Caco-2 (cell line): ENCODE measurements at regions not wholly inside any gene's neighbourhood (a gene's known extent, or its start where the extent isn't known, plus 50 kb on each side); places are given as distances from the start of the nearest gene placed in this dataset.
"Not testable (repeated sequence)": the region's sequence is repeated elsewhere in the genome, so short reads cannot be mapped to it uniquely, and the experiment has no call there.

Experiments
- BruUV-seq: library from RNA; stranded (reverse); fragments of 400-500 nt; replicated peaks from 2 replicates; lab custom pipeline; 2021; lab: Mats Ljungman, UMichigan
- CTCF ChIA-PET: fragments of 300-600 bp; sonication (Branson Sonifier 250); formaldehyde crosslinking; loops from one replicate; lab custom pipeline; 2022; ENCODE audit warnings: antibody characterized with exemption; lab: Charles Lee
- POLR2A ChIA-PET: fragments of 300-600 bp; sonication (Branson Sonifier 250); formaldehyde crosslinking; loops from one replicate; lab custom pipeline; 2022; ENCODE audit warnings: antibody characterized with exemption; lab: Charles Lee
- DNase-seq, 2 experiments: peaks; one replicate each; pipeline versions ENCODE4 v3.0.0 to v3.0.0-alpha.2; 2020 to 2022
- H3K27me3 ChIP-seq: replicated peaks from 2 replicates; pipeline ENCODE4 v1.6.0; 2011; ENCODE audit warnings: low read length; ENCODE audit not compliant: control insufficient read depth, insufficient read depth
- H3K36me3 ChIP-seq: 2 replicates; pipeline ENCODE4 v1.5.1; 2011; ENCODE audit warnings: low read length; ENCODE audit not compliant: control insufficient read depth, insufficient read depth
- H3K4me1 ChIP-seq: fragments of 250-450 bp; sonication (Bioruptor Pico); 2 replicates; pipeline ENCODE4 v1.5.1; 2020; ENCODE audit warnings: mild to moderate bottlenecking
- H3K4me3 ChIP-seq: 2 replicates; pipeline ENCODE4 v1.5.1; 2011; ENCODE audit warnings: low read depth, mild to moderate bottlenecking, control low read depth, low read length
- H3K9me3 ChIP-seq: fragments of 250-450 bp; sonication (Bioruptor Pico); 2 replicates; pipeline ENCODE4 v1.5.1; 2020; ENCODE audit warnings: mild to moderate bottlenecking, moderate library complexity
- H3K27ac Mint-ChIP-seq: one replicate; pipeline ENCODE4 v1.8.0; 2022; ENCODE audit warnings: mixed read lengths; ENCODE audit not compliant: unreplicated experiment
- H3K27me3 Mint-ChIP-seq: one replicate; pipeline ENCODE4 v1.8.0; 2022; ENCODE audit warnings: mixed read lengths; ENCODE audit not compliant: insufficient read depth, unreplicated experiment
- H3K36me3 Mint-ChIP-seq: one replicate; pipeline ENCODE4 v1.8.0; 2022; ENCODE audit warnings: mild to moderate bottlenecking, mixed read lengths; ENCODE audit not compliant: insufficient read depth, unreplicated experiment
- H3K4me1 Mint-ChIP-seq: one replicate; pipeline ENCODE4 v1.8.0; 2022; ENCODE audit warnings: low read depth, mixed read lengths; ENCODE audit not compliant: unreplicated experiment
- H3K4me3 Mint-ChIP-seq: one replicate; pipeline ENCODE4 v1.8.0; 2022; ENCODE audit warnings: mild to moderate bottlenecking, moderate library complexity, mixed read lengths; ENCODE audit not compliant: unreplicated experiment
- H3K9me3 Mint-ChIP-seq: one replicate; pipeline ENCODE4 v1.8.0; 2022; ENCODE audit warnings: mixed read lengths; ENCODE audit not compliant: unreplicated experiment
- CTCF ChIP-seq, 2 experiments: fragments of 200-600 bp in 1 of 2; IDR thresholded peaks; 1 replicate in 1 of 2; 2 replicates in 1 of 2; pipeline versions ENCODE4 v1.5.1 to v1.8.0; 2011 to 2022; ENCODE audit warnings: antibody characterized with exemption in 1 of 2, control low read depth in 1 of 2, inconsistent platforms in 1 of 2, low read depth in 1 of 2, low read length in 1 of 2, mild to moderate bottlenecking in 1 of 2, moderate library complexity in 1 of 2; ENCODE audit not compliant: insufficient read depth in 1 of 2, severe bottlenecking in 1 of 2, unreplicated experiment in 1 of 2
- intact Hi-C: fragments of 100-400 bp; cut with micrococcal nuclease; formaldehyde crosslinking; loops from one replicate; pipeline ENCODE4 v1.10.0; 2022; ENCODE audit not compliant: unreplicated experiment

DNA sequence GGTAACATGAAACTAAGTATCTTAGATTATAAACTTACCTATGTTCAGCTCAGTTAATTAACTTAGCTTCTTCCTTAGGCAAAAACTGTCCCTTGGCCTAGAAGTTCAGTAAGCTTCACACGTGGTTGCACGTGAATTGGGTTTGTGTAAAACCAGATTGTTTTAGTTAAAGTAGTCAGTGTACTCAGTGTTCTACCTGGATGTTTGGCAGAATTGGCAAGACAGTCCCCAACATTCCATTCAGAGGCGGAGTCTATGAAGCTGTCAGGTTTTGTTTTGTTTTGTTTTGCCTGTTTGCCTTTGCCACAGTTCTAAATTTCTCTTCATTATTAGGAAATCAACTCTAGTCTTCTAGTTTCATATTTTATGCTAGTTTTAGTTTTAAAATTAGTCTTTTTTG lies 105.3 kb upstream of the ZEB2 start:
- no peak for DNase-seq
- POLR2A ChIA-PET = no interaction called here
- CTCF ChIA-PET = no interaction called here
- Histone ChIP-seq H3K36me3 (no peaks in the 10 kb centered on the region), H3K9me3 (no peaks in the 10 kb centered on the region), H3K4me1 (no peaks in the 10 kb centered on the region), H3K27me3 (no peaks in the 10 kb centered on the region), H3K4me3 (no peak overlapping the region)
- no peak overlapping the region for H3K27ac Mint-ChIP-seq
- no peaks in the 10 kb centered on the region for H3K4me1 Mint-ChIP-seq
- no peaks in the 10 kb centered on the region for H3K36me3 Mint-ChIP-seq
- no TSS peak for BruUV-seq
- H3K27me3 Mint-ChIP-seq = peaks cover 2% of the 10 kb centered on the region
- H3K9me3 Mint-ChIP-seq = no peaks in the 10 kb centered on the region
- intact Hi-C loops = no loop called here
- TF ChIP-seq CTCF (IDR thresholded peaks at IDR 0.05; ENCODE audit: insufficient read depth in 1 of 2, low read depth in 1 of 2, low read length in 1 of 2, severe bottlenecking in 1 of 2, unreplicated experiment in 1 of 2) = no peak
- H3K4me3 Mint-ChIP-seq = no peak overlapping the region

DNA sequence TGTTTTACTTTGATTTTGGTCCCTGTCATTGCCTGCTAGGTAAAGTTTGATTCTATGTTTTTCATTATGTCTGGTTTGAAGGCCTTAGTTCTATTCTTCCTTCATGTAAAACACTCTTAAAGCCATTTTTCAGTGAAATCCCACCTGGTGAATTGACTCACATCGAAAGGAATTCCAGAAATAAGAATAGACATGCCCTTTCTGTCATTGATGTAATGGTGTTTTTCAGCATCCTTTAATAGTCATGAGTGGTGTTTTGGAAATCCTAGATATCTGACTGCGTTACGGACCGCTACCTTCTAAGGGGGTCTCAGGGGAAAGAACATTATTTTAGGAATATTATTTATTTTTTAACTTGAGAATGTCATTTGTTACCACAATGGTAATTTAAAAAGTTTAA lies 104.5 kb upstream of the ZEB2 start:
- Histone ChIP-seq H3K36me3 (no peaks in the 10 kb centered on the region), H3K4me1 (no peaks in the 10 kb centered on the region), H3K27me3 (no peaks in the 10 kb centered on the region), H3K9me3 (no peaks in the 10 kb centered on the region), H3K4me3 (no peak overlapping the region)
- no peak for TF ChIP-seq CTCF (IDR thresholded peaks at IDR 0.05; ENCODE audit: insufficient read depth in 1 of 2, low read depth in 1 of 2, low read length in 1 of 2, severe bottlenecking in 1 of 2, unreplicated experiment in 1 of 2)
- Mint-ChIP-seq H3K9me3 (no peaks in the 10 kb centered on the region), H3K4me1 (no peaks in the 10 kb centered on the region), H3K27me3 (peaks cover 2% of the 10 kb centered on the region), H3K36me3 (no peaks in the 10 kb centered on the region), H3K27ac (no peak overlapping the region), H3K4me3 (no peak overlapping the region)
- POLR2A ChIA-PET = no interaction called here
- intact Hi-C loops = no loop called here
- no peak for DNase-seq
- no TSS peak for BruUV-seq
- CTCF ChIA-PET = no interaction called here

DNA sequence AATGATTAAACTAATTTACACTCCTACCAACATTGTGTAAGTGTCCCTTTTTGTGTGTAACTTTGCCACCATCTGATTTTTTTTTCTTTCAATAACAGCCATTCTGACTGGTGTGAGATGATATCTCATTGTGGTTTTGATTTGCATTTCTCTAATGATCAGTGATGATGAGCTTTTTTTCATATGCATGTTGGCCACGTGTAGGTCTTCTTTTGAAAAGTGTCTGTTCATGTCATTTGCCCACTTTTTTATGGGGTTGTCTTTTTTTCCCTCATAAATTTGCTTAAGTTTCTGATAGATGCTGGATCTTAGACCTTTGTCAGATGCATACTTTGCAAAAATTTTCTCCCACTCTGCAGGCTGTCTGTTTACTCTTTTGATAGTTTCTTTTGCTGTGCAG lies 102.5 kb upstream of the ZEB2 start:
- H3K4me1 ChIP-seq, H3K36me3 Mint-ChIP-seq, H3K27me3 Mint-ChIP-seq, H3K9me3 ChIP-seq, BruUV-seq, H3K27me3 ChIP-seq, H3K4me3 ChIP-seq, H3K36me3 ChIP-seq, intact Hi-C loops, DNase-seq, POLR2A ChIA-PET, H3K4me1 Mint-ChIP-seq, H3K9me3 Mint-ChIP-seq, H3K4me3 Mint-ChIP-seq, H3K27ac Mint-ChIP-seq, CTCF ChIA-PET: not testable (repeated sequence)

DNA sequence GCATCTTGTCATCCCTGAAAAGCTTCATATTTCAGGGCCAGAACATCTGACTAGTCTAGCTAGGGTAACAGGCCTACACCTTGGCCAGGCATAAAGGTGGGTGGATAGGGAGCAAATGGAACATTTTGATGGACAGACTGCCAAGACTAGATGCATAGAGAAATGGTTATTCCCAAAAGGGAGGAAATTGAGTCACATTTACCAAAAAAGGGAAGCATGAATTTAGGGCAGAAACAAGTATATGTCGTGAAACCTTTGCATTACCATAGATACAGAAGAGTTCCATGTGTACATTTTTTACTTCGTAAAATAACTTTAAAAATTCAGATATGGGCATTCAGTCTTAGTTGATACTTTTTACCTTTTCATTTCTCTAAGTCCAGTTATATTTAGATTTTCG lies 101.3 kb upstream of the ZEB2 start:
- no peaks in the 10 kb centered on the region for H3K4me1 Mint-ChIP-seq
- H3K27me3 Mint-ChIP-seq = peaks cover 2% of the 10 kb centered on the region
- CTCF ChIA-PET = no interaction called here

More for the DNA sequence above, 101.3 kb upstream of the ZEB2 start:
- no peak overlapping the region for H3K27ac Mint-ChIP-seq
- BruUV-seq = no TSS peak
- intact Hi-C loops = no loop called here
- H3K9me3 ChIP-seq = no peaks in the 10 kb centered on the region; the same call in 1 of the 2 replicates
- H3K4me3 Mint-ChIP-seq = no peak overlapping the region
- no peak for TF ChIP-seq CTCF (IDR thresholded peaks at IDR 0.05; ENCODE audit: insufficient read depth in 1 of 2, low read depth in 1 of 2, low read length in 1 of 2, severe bottlenecking in 1 of 2, unreplicated experiment in 1 of 2)
- H3K27me3 ChIP-seq = no peaks in the 10 kb centered on the region
- DNase-seq = no peak
- no peak overlapping the region for H3K4me3 ChIP-seq
- H3K4me1 ChIP-seq = no peaks in the 10 kb centered on the region
- POLR2A ChIA-PET = no interaction called here
- no peaks in the 10 kb centered on the region for H3K36me3 Mint-ChIP-seq
- H3K9me3 Mint-ChIP-seq = no peaks in the 10 kb centered on the region
- H3K36me3 ChIP-seq = no peaks in the 10 kb centered on the region
